ENCODE measurements at regions not wholly inside any gene's neighbourhood (a gene's known extent, or its start where the extent isn't known, plus 50 kb on each side); places are given as distances from the start of the nearest gene placed in this dataset.

- Histone ChIP-seq H3K36me3 (ENCODE audit: control insufficient read depth in 3 of 3, insufficient read depth in 3 of 3, low read length in 3 of 3) (no peaks in the 10 kb centered on the region), H3K27me3 (ENCODE audit: control insufficient read depth in 3 of 3, insufficient read depth in 3 of 3, low read length in 3 of 3) (no peaks in the 10 kb centered on the region), H3K4me3 (ENCODE audit: low read length in 3 of 3) (no peak overlapping the region), H3K4me1 (ENCODE audit: control insufficient read depth in 3 of 3, insufficient read depth in 3 of 3, low read length in 3 of 3) (peaks cover 0 to 4% (median 3%) of the 10 kb centered on the region in 3 donors), H3K9ac (ENCODE audit: low read depth in 1 of 3, low read length in 3 of 3) (no peak overlapping the region), H3K9me3 (ENCODE audit: control insufficient read depth in 3 of 3, low read length in 3 of 3) (no peaks in the 10 kb centered on the region), H3K27ac (ENCODE audit: low read depth, low read length) (no peak overlapping the region)
Observed at GRCh38 chr6:142551274-142551811, 249.5 kb downstream of the ADGRG6 start.

DNA sequence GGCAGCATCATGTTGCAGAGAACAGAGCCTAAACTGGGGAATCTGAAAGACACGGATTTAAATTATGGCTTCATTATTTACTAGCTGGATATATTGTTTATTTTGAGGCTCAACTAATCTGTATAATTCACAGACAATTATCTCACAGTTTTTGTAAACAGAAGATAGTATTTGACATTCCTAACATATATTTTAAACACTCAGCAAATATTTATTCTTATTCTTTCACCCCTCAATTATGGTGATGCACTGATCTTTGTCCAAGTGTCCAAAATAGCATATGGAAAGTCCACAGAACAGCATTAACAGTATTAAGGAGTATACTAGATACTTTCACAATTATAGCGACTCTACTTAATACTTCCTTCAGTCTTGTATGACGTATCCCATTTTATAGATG lies 257.0 kb downstream of the ADGRG6 start:
- Histone ChIP-seq H3K27ac (ENCODE audit: low read depth, low read length) (no peak overlapping the region), H3K4me1 (ENCODE audit: control insufficient read depth in 3 of 3, insufficient read depth in 3 of 3, low read length in 3 of 3) (no peaks in the 10 kb centered on the region), H3K4me3 (ENCODE audit: low read length in 3 of 3) (no peak overlapping the region), H3K27me3 (ENCODE audit: control insufficient read depth in 3 of 3, insufficient read depth in 3 of 3, low read length in 3 of 3) (no peaks in the 10 kb centered on the region), H3K36me3 (ENCODE audit: control insufficient read depth in 3 of 3, insufficient read depth in 3 of 3, low read length in 3 of 3) (no peaks in the 10 kb centered on the region), H3K9ac (ENCODE audit: low read depth in 1 of 3, low read length in 3 of 3) (no peak overlapping the region), H3K9me3 (ENCODE audit: control insufficient read depth in 3 of 3, low read length in 3 of 3) (no peaks in the 10 kb centered on the region)

DNA sequence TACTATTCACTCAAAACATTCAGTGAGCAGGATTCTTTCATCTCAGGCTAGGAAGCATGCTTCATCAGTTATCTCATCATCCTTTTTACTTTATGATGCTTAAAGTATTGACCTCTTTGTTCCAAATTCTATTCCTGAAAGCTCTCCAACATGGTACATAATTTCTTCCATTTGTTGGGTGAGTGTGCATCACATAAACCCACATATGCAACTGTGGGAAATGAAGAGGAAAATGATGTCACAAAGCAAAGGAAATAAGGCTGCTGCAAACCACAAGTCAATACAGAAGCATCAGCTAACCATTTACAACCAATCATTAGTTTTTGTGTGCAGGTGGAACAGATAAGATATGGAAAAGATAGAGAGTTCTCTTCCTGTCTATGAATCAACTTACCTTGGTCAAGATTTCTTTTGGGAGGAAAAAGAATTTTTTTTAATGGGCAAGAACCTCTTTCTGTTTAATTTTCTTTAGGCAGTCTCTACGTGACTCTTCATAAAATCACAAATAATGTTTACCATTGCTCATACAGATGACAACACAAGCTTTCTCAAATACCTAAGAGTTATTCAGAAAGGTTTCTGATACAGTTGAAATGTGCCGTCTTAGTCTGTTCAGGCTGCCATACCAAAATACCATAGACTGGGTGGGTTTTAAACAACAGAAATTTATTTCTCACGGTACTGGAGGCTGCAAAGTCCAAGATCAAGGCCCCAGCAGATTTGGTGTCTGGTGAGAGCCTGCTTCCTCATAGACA lies 259.9 kb downstream of the ADGRG6 start:
- no peaks in the 10 kb centered on the region for H3K36me3 ChIP-seq (ENCODE audit: control insufficient read depth in 3 of 3, insufficient read depth in 3 of 3, low read length in 3 of 3)
- H3K9me3 ChIP-seq (ENCODE audit: control insufficient read depth in 3 of 3, low read length in 3 of 3) = no peaks in the 10 kb centered on the region
- H3K4me1 ChIP-seq (ENCODE audit: control insufficient read depth in 3 of 3, insufficient read depth in 3 of 3, low read length in 3 of 3) = no peaks in the 10 kb centered on the region
- no peaks in the 10 kb centered on the region for H3K27me3 ChIP-seq (ENCODE audit: control insufficient read depth in 3 of 3, insufficient read depth in 3 of 3, low read length in 3 of 3)
- H3K4me3 ChIP-seq (ENCODE audit: low read length in 3 of 3) = no peak overlapping the region
- H3K27ac ChIP-seq (ENCODE audit: low read depth, low read length) = no peak overlapping the region
- H3K9ac ChIP-seq (ENCODE audit: low read depth in 1 of 3, low read length in 3 of 3) = no peak overlapping the region

DNA sequence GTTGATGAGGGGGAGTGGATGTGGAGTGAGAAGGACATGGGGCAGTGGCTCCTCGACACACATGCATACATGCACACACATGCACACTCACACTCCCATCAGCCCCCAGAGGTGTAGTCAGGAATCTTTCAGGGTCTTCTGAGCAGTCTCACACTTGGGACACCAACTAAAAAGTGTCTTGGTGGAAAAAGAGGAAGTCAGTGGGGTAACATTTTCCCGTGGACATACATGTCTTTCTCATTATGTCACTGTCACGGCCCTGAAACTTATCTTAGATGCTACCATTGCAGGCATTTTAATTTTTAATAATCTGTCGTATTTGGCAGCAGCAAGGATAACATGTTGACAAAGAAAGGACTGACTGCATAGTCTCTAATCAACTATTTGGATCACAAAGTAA lies 261.1 kb downstream of the ADGRG6 start:
- no peak overlapping the region for H3K27ac ChIP-seq (ENCODE audit: low read depth, low read length)
- H3K4me3 ChIP-seq (ENCODE audit: low read length in 3 of 3) = no peak overlapping the region
- H3K9me3 ChIP-seq (ENCODE audit: control insufficient read depth in 3 of 3, low read length in 3 of 3) = no peaks in the 10 kb centered on the region
- no peak overlapping the region for H3K9ac ChIP-seq (ENCODE audit: low read depth in 1 of 3, low read length in 3 of 3)
- H3K36me3 ChIP-seq (ENCODE audit: control insufficient read depth in 3 of 3, insufficient read depth in 3 of 3, low read length in 3 of 3) = no peaks in the 10 kb centered on the region
- H3K4me1 ChIP-seq (ENCODE audit: control insufficient read depth in 3 of 3, insufficient read depth in 3 of 3, low read length in 3 of 3) = no peaks in the 10 kb centered on the region
- H3K27me3 ChIP-seq (ENCODE audit: control insufficient read depth in 3 of 3, insufficient read depth in 3 of 3, low read length in 3 of 3) = no peaks in the 10 kb centered on the region

- H3K9me3 ChIP-seq (ENCODE audit: control insufficient read depth in 3 of 3, low read length in 3 of 3) = no peaks in the 10 kb centered on the region
- no peak overlapping the region for H3K9ac ChIP-seq (ENCODE audit: low read depth in 1 of 3, low read length in 3 of 3)
- H3K27me3 ChIP-seq (ENCODE audit: control insufficient read depth in 3 of 3, insufficient read depth in 3 of 3, low read length in 3 of 3) = no peaks in the 10 kb centered on the region
- H3K27ac ChIP-seq (ENCODE audit: low read depth, low read length) = no peak overlapping the region
- no peaks in the 10 kb centered on the region for H3K36me3 ChIP-seq (ENCODE audit: control insufficient read depth in 3 of 3, insufficient read depth in 3 of 3, low read length in 3 of 3)
- H3K4me1 ChIP-seq (ENCODE audit: control insufficient read depth in 3 of 3, insufficient read depth in 3 of 3, low read length in 3 of 3) = no peaks in the 10 kb centered on the region
- H3K4me3 ChIP-seq (ENCODE audit: low read length in 3 of 3) = no peak overlapping the region
Observed at GRCh38 chr6:142566628-142567396, 265.0 kb downstream of the ADGRG6 start.

DNA sequence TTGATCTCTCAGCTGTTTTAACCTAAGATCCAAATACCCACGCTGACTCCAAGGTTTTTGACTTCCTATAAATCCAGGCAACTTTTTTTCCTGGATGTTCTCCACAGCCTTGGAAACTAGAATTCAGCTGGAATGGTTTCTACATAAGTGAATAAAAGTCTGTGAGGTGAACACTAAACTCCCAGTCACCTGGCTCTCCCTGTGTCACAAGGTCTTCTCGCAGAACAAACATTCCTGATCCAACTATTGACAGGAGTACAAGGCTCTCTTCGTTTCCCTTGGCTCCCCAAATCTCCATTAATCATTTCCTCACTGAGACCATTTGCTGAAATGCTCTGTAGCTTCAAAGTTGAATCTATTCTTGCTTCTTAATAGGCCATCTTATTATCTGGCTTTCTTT lies 265.7 kb downstream of the ADGRG6 start:
- Histone ChIP-seq H3K36me3 (ENCODE audit: control insufficient read depth in 3 of 3, insufficient read depth in 3 of 3, low read length in 3 of 3) (no peaks in the 10 kb centered on the region), H3K4me3 (ENCODE audit: low read length in 3 of 3) (no peak overlapping the region), H3K9ac (ENCODE audit: low read depth in 1 of 3, low read length in 3 of 3) (no peak overlapping the region), H3K27ac (ENCODE audit: low read depth, low read length) (no peak overlapping the region), H3K4me1 (ENCODE audit: control insufficient read depth in 3 of 3, insufficient read depth in 3 of 3, low read length in 3 of 3) (no peaks in the 10 kb centered on the region), H3K9me3 (ENCODE audit: control insufficient read depth in 3 of 3, low read length in 3 of 3) (no peaks in the 10 kb centered on the region), H3K27me3 (ENCODE audit: control insufficient read depth in 3 of 3, insufficient read depth in 3 of 3, low read length in 3 of 3) (no peaks in the 10 kb centered on the region)

DNA sequence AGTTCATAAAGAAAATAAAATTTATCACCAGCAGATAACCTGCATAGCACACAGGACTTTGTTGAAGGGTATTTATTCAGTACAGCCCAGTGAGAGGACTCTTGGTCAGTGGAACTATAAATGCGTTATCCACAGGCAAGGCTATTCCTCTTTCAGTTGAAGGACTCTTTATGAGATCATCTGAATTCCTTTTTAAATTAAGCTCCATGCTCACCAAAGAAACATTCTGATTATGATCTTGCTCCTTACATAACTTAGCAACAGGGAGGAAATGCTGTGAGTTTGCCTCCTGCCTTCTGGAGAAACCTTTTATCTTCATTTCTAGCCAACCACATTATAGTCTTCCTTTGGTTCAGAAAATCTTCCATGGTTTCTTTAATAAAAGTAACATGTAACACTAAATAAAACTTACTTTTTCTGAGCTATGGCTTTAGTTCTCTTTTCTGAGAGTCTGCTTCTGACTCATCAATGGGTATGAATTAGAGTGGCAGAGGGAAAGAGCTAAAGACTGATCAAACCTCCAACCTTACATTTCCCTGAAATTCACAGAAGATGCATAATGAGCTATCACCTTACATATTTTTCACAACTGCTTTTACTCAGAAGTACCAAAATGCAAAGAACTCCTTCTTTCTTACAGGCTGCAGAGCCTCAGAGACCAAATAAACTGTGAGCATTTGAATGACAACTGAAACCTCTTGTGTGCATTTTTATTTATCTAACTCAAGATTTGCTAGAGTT lies 267.2 kb downstream of the ADGRG6 start:
- no peak overlapping the region for H3K4me3 ChIP-seq (ENCODE audit: low read length in 3 of 3)
- no peaks in the 10 kb centered on the region for H3K27me3 ChIP-seq (ENCODE audit: control insufficient read depth in 3 of 3, insufficient read depth in 3 of 3, low read length in 3 of 3)
- no peaks in the 10 kb centered on the region for H3K4me1 ChIP-seq (ENCODE audit: control insufficient read depth in 3 of 3, insufficient read depth in 3 of 3, low read length in 3 of 3)
- no peak overlapping the region for H3K9ac ChIP-seq (ENCODE audit: low read depth in 1 of 3, low read length in 3 of 3)
- no peak overlapping the region for H3K27ac ChIP-seq (ENCODE audit: low read depth, low read length)
- H3K36me3 ChIP-seq (ENCODE audit: control insufficient read depth in 3 of 3, insufficient read depth in 3 of 3, low read length in 3 of 3) = no peaks in the 10 kb centered on the region
- no peaks in the 10 kb centered on the region for H3K9me3 ChIP-seq (ENCODE audit: control insufficient read depth in 3 of 3, low read length in 3 of 3)

DNA sequence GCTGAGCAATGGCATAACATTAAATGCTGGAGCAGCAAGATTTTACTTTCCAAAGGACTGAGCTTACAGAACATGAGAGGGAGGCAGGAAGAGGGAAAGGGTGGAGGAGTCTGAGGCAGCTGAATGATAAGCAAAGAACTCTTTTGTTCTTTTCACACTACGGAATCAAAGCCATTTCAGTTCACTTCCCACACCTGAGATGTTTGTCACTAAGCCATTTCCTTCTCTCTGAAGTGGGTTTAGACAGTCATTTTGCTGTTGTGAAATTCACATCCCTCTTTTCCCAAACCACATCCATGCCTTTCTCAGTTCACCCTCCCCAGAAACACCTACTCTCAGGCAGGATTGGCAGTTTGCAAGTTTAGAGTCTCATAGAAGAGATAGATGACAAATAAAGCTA lies 267.9 kb downstream of the ADGRG6 start:
- Histone ChIP-seq H3K4me3 (ENCODE audit: low read length in 3 of 3) (no peak overlapping the region), H3K9ac (ENCODE audit: low read depth in 1 of 3, low read length in 3 of 3) (no peak overlapping the region), H3K9me3 (ENCODE audit: control insufficient read depth in 3 of 3, low read length in 3 of 3) (no peaks in the 10 kb centered on the region), H3K27me3 (ENCODE audit: control insufficient read depth in 3 of 3, insufficient read depth in 3 of 3, low read length in 3 of 3) (no peaks in the 10 kb centered on the region), H3K27ac (ENCODE audit: low read depth, low read length) (no peak overlapping the region), H3K4me1 (ENCODE audit: control insufficient read depth in 3 of 3, insufficient read depth in 3 of 3, low read length in 3 of 3) (no peaks in the 10 kb centered on the region), H3K36me3 (ENCODE audit: control insufficient read depth in 3 of 3, insufficient read depth in 3 of 3, low read length in 3 of 3) (no peaks in the 10 kb centered on the region)

- Histone ChIP-seq H3K27me3 (ENCODE audit: control insufficient read depth in 3 of 3, insufficient read depth in 3 of 3, low read length in 3 of 3) (no peaks in the 10 kb centered on the region), H3K9me3 (ENCODE audit: control insufficient read depth in 3 of 3, low read length in 3 of 3) (no peaks in the 10 kb centered on the region), H3K36me3 (ENCODE audit: control insufficient read depth in 3 of 3, insufficient read depth in 3 of 3, low read length in 3 of 3) (no peaks in the 10 kb centered on the region), H3K4me1 (ENCODE audit: control insufficient read depth in 3 of 3, insufficient read depth in 3 of 3, low read length in 3 of 3) (no peaks in the 10 kb centered on the region), H3K27ac (ENCODE audit: low read depth, low read length) (no peak overlapping the region), H3K4me3 (ENCODE audit: low read length in 3 of 3) (no peak overlapping the region), H3K9ac (ENCODE audit: low read depth in 1 of 3, low read length in 3 of 3) (no peak overlapping the region)
Observed at GRCh38 chr6:142570221-142570671, 268.4 kb downstream of the ADGRG6 start.

All from skeletal muscle tissue (tissue), 3 donors.